ENCODE measurements at regions not wholly inside any gene's neighbourhood (a gene's known extent, or its start where the extent isn't known, plus 50 kb on each side); places are given as distances from the start of the nearest gene placed in this dataset.

DNA sequence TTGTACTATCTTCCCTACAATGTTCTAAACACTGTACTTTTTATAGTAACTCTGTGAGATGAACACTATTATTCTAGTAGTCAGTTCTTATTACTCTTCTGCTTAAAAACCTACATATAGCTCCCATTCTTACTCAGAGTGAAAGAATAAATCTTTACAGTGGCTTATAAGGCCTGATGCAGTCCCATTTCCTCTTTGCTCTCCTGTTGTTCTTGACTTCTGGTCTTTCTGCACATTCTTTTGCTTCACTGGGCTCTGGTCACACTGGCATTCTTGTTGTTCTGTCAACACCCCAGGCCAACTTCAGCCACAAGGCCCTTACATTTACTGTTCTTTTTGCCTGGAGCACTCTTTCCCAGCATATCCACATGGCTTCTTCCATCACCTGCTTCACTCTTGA is 58.2 kb upstream of the TP63 start:
- TF ChIP-seq, protein P1, sequence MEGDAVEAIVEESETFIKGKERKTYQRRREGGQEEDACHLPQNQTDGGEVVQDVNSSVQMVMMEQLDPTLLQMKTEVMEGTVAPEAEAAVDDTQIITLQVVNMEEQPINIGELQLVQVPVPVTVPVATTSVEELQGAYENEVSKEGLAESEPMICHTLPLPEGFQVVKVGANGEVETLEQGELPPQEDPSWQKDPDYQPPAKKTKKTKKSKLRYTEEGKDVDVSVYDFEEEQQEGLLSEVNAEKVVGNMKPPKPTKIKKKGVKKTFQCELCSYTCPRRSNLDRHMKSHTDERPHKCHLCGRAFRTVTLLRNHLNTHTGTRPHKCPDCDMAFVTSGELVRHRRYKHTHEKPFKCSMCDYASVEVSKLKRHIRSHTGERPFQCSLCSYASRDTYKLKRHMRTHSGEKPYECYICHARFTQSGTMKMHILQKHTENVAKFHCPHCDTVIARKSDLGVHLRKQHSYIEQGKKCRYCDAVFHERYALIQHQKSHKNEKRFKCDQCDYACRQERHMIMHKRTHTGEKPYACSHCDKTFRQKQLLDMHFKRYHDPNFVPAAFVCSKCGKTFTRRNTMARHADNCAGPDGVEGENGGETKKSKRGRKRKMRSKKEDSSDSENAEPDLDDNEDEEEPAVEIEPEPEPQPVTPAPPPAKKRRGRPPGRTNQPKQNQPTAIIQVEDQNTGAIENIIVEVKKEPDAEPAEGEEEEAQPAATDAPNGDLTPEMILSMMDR (IDR thresholded peaks at IDR 0.05; ENCODE audit: low read depth, low read length) = no peak
- no peak for TF ChIP-seq POLR2A (IDR thresholded peaks at IDR 0.05; ENCODE audit: extremely low read depth, insufficient read length)
- TF ChIP-seq, protein P2, sequence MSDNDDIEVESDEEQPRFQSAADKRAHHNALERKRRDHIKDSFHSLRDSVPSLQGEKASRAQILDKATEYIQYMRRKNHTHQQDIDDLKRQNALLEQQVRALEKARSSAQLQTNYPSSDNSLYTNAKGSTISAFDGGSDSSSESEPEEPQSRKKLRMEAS (IDR thresholded peaks at IDR 0.05; ENCODE audit: low read depth, low read length) = no peak
- DNase-seq (ENCODE audit: low read depth) = no peak
- no peak overlapping the region for H3K4me3 ChIP-seq (ENCODE audit: low read depth, low read length)

DNA sequence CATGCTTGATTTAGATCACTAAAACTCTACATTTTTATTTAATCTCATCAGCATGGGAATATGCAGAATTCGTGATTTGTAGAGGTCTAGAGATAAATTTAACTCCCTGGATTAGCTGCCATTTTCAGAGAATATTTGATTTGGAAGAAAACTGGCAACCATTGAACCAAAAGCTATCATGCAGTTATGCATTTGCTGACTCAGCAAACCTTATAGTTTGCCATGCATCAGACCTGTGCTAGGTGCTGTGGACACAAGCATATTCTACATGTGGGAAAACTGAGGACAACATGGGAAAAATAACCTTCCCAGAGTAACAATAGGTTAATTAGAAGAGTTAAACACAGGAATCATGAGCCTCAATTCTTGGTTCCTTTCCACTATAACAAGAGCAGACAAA is 54.7 kb upstream of the TP63 start:
- DNase-seq (ENCODE audit: low read depth) = no peak
- H3K4me3 ChIP-seq (ENCODE audit: low read depth, low read length) = no peak overlapping the region
- TF ChIP-seq, protein P1 (IDR thresholded peaks at IDR 0.05; ENCODE audit: low read depth, low read length) = no peak
- TF ChIP-seq POLR2A (IDR thresholded peaks at IDR 0.05; ENCODE audit: extremely low read depth, insufficient read length) = no peak
- TF ChIP-seq MYC (IDR thresholded peaks at IDR 0.05; ENCODE audit: low read depth, low read length) = no peak
- TF ChIP-seq, protein P2 (IDR thresholded peaks at IDR 0.05; ENCODE audit: low read depth, low read length) = no peak

DNA sequence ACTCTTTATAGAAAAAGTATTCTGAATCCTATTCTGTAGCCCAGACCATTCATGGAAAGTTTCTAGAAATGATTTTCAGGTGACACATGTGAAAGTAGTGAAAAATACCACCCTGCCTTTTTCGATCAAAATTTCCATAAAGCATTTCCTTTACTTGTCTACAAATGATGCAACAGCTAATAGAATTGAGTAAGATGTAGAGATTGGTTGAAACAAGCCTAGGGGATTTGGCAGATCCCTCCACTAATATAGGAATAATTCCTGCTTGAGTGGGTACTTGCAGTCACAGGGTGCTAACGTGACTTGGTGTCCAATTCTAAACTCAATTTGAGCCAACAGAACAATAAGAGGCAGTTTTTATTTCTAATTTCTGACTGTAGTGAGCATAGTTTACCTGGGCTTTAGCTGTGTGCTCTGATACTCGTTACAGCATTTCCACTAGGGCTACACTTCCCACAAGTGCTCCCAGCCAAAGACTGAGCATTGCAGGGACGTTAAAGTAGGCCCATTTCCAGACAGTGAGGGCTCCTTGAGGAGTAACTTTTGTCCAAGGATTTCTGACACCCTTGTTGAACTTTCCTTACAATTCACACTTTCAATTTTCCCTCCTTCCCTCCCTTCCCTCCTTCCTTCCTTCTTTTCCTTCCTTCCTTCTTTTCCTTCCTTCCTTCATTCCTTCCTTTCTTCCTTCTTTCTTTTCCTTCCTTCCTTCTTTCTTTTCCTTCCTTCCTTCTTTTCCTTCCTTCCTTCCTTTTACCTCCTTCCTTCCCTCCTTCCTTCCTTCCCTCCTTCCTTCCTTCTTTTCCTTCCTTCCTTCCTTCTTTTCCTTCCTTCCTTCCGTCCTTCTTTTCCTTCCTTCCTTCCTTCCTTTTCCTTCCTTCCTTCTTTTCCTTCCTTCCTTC is 53.9 kb upstream of the TP63 start:
- TF ChIP-seq MYC (IDR thresholded peaks at IDR 0.05; ENCODE audit: low read depth, low read length) (no peak), POLR2A (IDR thresholded peaks at IDR 0.05; ENCODE audit: extremely low read depth, insufficient read length) (no peak)
- TF ChIP-seq, protein P1 (IDR thresholded peaks at IDR 0.05; ENCODE audit: low read depth, low read length) = no peak
- TF ChIP-seq, protein P2 (IDR thresholded peaks at IDR 0.05; ENCODE audit: low read depth, low read length) = no peak
- H3K4me3 ChIP-seq (ENCODE audit: low read depth, low read length) = no peak overlapping the region
- DNase-seq (ENCODE audit: low read depth) = no peak

DNA sequence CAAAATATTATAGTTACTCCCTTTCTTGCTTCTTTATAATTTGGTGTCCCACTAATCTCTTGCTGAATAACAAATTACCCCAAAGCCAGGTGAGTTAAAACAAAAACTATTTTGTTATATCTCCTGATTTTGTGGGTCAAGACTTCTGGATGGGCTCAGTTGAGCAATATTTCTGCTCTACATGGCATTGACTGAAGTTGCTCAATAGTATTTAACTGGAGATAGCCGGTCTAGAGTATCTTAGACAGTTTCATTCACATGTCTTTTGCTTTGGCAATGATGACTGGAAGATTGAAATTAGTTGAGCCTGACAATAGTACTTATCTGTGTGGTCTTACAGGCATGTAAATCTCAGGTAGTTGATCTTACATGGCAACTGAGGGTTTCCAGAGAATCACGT is 51.0 kb upstream of the TP63 start:
- TF ChIP-seq, protein P1 (IDR thresholded peaks at IDR 0.05; ENCODE audit: low read depth, low read length) = no peak
- TF ChIP-seq MYC (IDR thresholded peaks at IDR 0.05; ENCODE audit: low read depth, low read length) (no peak), POLR2A (IDR thresholded peaks at IDR 0.05; ENCODE audit: extremely low read depth, insufficient read length) (no peak)
- TF ChIP-seq, protein P2 (IDR thresholded peaks at IDR 0.05; ENCODE audit: low read depth, low read length) = no peak
- no peak overlapping the region for H3K4me3 ChIP-seq (ENCODE audit: low read depth, low read length)
- no peak for DNase-seq (ENCODE audit: low read depth)

Data from NB4 (cell line).